ENCODE measurements at regions not wholly inside any gene's neighbourhood (a gene's known extent, or its start where the extent isn't known, plus 50 kb on each side); places are given as distances from the start of the nearest gene placed in this dataset.

- Histone ChIP-seq H3K36me3 (ENCODE audit: insufficient read depth, low read length) (no peaks in the 10 kb centered on the region), H3K4me2 (ENCODE audit: low read length) (no peak overlapping the region), H3K9me3 (ENCODE audit: low read length) (no peaks in the 10 kb centered on the region), H3K79me2 (replicated peaks; ENCODE audit: insufficient read depth, low read length) (no peaks in the 10 kb centered on the region), H3K9me2 (ENCODE audit: insufficient read depth, low read length) (no peaks in the 10 kb centered on the region), H3K9ac (ENCODE audit: low read length) (no peak overlapping the region), H3K27me3 (ENCODE audit: insufficient read depth, low read depth, low read length) (no peaks in the 10 kb centered on the region), H3K4me3 (ENCODE audit: low read length) (no peak overlapping the region), H3K27ac (ENCODE audit: low read length) (no peak overlapping the region), H3F3A (ENCODE audit: insufficient read depth, low read length, poor library complexity, severe bottlenecking) (no peaks in the 10 kb centered on the region), H4K20me1 (ENCODE audit: insufficient read depth) (no peaks in the 10 kb centered on the region), H2AFZ (ENCODE audit: low read depth, low read length) (no peak overlapping the region)
- TF ChIP-seq EP300 (conservative IDR thresholded peaks at IDR 0.05; ENCODE audit: poor library complexity, severe bottlenecking) (no peak), TAF1 (IDR thresholded peaks at IDR 0.05; ENCODE audit: low read depth) (no peak)
Observed at GRCh38 chr7:94338921-94339371, 55.7 kb upstream of the COL1A2 start.

DNA sequence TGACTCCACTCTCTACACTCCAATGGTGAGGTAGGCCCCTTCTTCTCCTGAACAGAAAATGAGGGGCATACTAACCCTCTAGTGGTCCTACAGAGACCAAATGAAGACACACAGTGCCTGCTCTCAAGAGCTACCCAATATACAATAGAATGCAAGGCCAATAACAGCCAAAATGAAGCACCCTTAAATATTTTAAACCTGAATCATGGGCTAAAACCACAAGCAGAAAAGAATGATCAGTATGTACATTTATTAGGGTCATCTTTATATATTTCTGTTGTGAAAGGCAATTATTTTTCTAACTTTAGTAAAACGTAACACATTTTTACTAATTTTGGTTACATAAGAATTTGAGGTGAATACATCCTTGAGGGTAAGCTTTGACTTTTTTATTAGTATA, 49.9 kb upstream of the COL1A2 start:
- no peak overlapping the region for H3K9ac ChIP-seq (ENCODE audit: low read length)
- no peaks in the 10 kb centered on the region for H3K9me2 ChIP-seq (ENCODE audit: insufficient read depth, low read length)
- H3K36me3 ChIP-seq (ENCODE audit: insufficient read depth, low read length), result no peaks in the 10 kb centered on the region
- H4K20me1 ChIP-seq (ENCODE audit: insufficient read depth), result no peaks in the 10 kb centered on the region
- no peaks in the 10 kb centered on the region for H3F3A ChIP-seq (ENCODE audit: insufficient read depth, low read length, poor library complexity, severe bottlenecking)
- H3K9me3 ChIP-seq (ENCODE audit: low read length), result no peaks in the 10 kb centered on the region
- H3K4me3 ChIP-seq (ENCODE audit: low read length), result no peak overlapping the region
- TF ChIP-seq, protein P1, sequence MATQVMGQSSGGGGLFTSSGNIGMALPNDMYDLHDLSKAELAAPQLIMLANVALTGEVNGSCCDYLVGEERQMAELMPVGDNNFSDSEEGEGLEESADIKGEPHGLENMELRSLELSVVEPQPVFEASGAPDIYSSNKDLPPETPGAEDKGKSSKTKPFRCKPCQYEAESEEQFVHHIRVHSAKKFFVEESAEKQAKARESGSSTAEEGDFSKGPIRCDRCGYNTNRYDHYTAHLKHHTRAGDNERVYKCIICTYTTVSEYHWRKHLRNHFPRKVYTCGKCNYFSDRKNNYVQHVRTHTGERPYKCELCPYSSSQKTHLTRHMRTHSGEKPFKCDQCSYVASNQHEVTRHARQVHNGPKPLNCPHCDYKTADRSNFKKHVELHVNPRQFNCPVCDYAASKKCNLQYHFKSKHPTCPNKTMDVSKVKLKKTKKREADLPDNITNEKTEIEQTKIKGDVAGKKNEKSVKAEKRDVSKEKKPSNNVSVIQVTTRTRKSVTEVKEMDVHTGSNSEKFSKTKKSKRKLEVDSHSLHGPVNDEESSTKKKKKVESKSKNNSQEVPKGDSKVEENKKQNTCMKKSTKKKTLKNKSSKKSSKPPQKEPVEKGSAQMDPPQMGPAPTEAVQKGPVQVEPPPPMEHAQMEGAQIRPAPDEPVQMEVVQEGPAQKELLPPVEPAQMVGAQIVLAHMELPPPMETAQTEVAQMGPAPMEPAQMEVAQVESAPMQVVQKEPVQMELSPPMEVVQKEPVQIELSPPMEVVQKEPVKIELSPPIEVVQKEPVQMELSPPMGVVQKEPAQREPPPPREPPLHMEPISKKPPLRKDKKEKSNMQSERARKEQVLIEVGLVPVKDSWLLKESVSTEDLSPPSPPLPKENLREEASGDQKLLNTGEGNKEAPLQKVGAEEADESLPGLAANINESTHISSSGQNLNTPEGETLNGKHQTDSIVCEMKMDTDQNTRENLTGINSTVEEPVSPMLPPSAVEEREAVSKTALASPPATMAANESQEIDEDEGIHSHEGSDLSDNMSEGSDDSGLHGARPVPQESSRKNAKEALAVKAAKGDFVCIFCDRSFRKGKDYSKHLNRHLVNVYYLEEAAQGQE (IDR thresholded peaks at IDR 0.05; ENCODE audit: borderline replicate concordance), result no peak
- TF ChIP-seq EZH2 (IDR thresholded peaks at IDR 0.05; ENCODE audit: borderline replicate concordance, insufficient read depth, low read length, poor library complexity, severe bottlenecking) (no peak), SMC3 (conservative IDR thresholded peaks at IDR 0.05; ENCODE audit: poor library complexity) (no peak), MXI1 (conservative IDR thresholded peaks at IDR 0.05; ENCODE audit: poor library complexity, severe bottlenecking) (no peak), TAF1 (IDR thresholded peaks at IDR 0.05; ENCODE audit: low read depth) (no peak), RAD21 (conservative IDR thresholded peaks at IDR 0.05) (no peak), POLR2AphosphoS5 (IDR thresholded peaks at IDR 0.05) (no peak), EP300 (conservative IDR thresholded peaks at IDR 0.05; ENCODE audit: poor library complexity, severe bottlenecking) (no peak)
- TF ChIP-seq, protein P2, sequence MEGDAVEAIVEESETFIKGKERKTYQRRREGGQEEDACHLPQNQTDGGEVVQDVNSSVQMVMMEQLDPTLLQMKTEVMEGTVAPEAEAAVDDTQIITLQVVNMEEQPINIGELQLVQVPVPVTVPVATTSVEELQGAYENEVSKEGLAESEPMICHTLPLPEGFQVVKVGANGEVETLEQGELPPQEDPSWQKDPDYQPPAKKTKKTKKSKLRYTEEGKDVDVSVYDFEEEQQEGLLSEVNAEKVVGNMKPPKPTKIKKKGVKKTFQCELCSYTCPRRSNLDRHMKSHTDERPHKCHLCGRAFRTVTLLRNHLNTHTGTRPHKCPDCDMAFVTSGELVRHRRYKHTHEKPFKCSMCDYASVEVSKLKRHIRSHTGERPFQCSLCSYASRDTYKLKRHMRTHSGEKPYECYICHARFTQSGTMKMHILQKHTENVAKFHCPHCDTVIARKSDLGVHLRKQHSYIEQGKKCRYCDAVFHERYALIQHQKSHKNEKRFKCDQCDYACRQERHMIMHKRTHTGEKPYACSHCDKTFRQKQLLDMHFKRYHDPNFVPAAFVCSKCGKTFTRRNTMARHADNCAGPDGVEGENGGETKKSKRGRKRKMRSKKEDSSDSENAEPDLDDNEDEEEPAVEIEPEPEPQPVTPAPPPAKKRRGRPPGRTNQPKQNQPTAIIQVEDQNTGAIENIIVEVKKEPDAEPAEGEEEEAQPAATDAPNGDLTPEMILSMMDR (IDR thresholded peaks at IDR 0.05; ENCODE audit: poor library complexity, severe bottlenecking), result no peak
- H3K27me3 ChIP-seq (ENCODE audit: insufficient read depth, low read depth, low read length), result no peaks in the 10 kb centered on the region
- H3K79me2 ChIP-seq (replicated peaks; ENCODE audit: insufficient read depth, low read length), result no peaks in the 10 kb centered on the region
- H3K27ac ChIP-seq (ENCODE audit: low read length), result no peak overlapping the region
- H2AFZ ChIP-seq (ENCODE audit: low read depth, low read length), result no peak overlapping the region
- no peak overlapping the region for H3K4me2 ChIP-seq (ENCODE audit: low read length)
